ENCODE measurements at regions not wholly inside any gene's neighbourhood (a gene's known extent, or its start where the extent isn't known, plus 50 kb on each side); places are given as distances from the start of the nearest gene placed in this dataset.

GRCh38 chr21:35886887-35887286 is 173.4 kb downstream of the SETD4 start:
- TF ChIP-seq, protein P1, sequence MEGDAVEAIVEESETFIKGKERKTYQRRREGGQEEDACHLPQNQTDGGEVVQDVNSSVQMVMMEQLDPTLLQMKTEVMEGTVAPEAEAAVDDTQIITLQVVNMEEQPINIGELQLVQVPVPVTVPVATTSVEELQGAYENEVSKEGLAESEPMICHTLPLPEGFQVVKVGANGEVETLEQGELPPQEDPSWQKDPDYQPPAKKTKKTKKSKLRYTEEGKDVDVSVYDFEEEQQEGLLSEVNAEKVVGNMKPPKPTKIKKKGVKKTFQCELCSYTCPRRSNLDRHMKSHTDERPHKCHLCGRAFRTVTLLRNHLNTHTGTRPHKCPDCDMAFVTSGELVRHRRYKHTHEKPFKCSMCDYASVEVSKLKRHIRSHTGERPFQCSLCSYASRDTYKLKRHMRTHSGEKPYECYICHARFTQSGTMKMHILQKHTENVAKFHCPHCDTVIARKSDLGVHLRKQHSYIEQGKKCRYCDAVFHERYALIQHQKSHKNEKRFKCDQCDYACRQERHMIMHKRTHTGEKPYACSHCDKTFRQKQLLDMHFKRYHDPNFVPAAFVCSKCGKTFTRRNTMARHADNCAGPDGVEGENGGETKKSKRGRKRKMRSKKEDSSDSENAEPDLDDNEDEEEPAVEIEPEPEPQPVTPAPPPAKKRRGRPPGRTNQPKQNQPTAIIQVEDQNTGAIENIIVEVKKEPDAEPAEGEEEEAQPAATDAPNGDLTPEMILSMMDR (IDR thresholded peaks at IDR 0.05; ENCODE audit: low read depth, low read length, missing control alignments) = no peak
- DNase-seq (ENCODE audit: extremely low read depth, low read depth) = no peak

GRCh38 chr21:35885942-35886541 is 174.3 kb downstream of the SETD4 start:
- DNase-seq (ENCODE audit: extremely low read depth, low read depth) = no peak
- TF ChIP-seq, protein P1 (IDR thresholded peaks at IDR 0.05; ENCODE audit: low read depth, low read length, missing control alignments) = no peak
- H3K4me3 ChIP-seq (replicated peaks; ENCODE audit: low read depth, low read length) = no peak overlapping the region

More at GRCh38 chr21:35886887-35887286, 173.4 kb downstream of the SETD4 start:
- H3K4me3 ChIP-seq (replicated peaks; ENCODE audit: low read depth, low read length) = no peak overlapping the region

DNA sequence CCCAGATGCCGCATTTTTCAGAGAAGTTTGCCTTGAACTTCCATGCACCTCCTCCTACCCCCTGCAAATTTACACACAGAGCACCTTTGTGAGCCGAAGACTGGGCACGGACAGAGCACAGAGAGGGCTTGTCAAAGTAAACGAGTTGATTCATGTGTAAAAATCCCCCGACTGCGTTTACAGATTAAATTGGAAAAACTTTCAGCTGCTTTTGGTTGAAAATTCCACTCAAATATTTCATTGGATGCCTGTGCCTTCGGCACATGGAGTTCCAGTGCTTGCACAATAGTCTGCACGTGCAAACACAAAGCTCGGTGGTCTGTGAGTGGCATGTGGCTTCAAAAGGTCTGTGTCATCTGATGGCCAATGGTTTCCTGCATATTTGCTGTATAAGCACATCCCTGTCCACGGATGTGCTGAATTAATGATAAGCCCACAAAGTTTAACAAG is 177.5 kb downstream of the SETD4 start:
- TF ChIP-seq, protein P1 (IDR thresholded peaks at IDR 0.05; ENCODE audit: low read depth, low read length, missing control alignments) = no peak
- H3K4me3 ChIP-seq (replicated peaks; ENCODE audit: low read depth, low read length) = no peak overlapping the region
- DNase-seq (ENCODE audit: extremely low read depth, low read depth) = peak; percentile 15

GRCh38 chr21:35873441-35873840 is 186.9 kb downstream of the SETD4 start:
- DNase-seq (ENCODE audit: extremely low read depth, low read depth) = no peak
- H3K4me3 ChIP-seq (replicated peaks; ENCODE audit: low read depth, low read length) = no peak overlapping the region
- TF ChIP-seq, protein P1 (IDR thresholded peaks at IDR 0.05; ENCODE audit: low read depth, low read length, missing control alignments) = no peak

DNA sequence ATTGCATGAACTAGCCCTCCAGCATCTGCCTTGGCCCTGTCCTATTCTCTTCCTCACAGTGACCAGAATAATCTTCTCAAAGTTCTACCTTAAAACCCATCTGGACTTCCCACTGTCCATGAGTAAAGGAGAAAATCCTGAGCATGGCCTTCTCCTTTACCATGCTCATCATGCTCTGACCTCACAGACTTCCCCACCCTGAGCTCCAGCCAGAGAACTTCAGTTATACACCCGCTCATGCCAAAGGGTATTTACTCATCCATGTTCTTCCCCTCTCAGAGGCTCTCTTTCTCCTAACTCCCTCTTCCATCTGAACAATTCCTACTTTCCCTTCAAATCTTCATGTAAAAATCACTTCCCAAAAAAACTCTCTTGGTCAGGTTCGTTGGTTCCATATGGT is 188.4 kb downstream of the SETD4 start:
- TF ChIP-seq, protein P1 (IDR thresholded peaks at IDR 0.05; ENCODE audit: low read depth, low read length, missing control alignments) = no peak
- no peak for DNase-seq (ENCODE audit: extremely low read depth, low read depth)
- H3K4me3 ChIP-seq (replicated peaks; ENCODE audit: low read depth, low read length) = no peak overlapping the region

DNA sequence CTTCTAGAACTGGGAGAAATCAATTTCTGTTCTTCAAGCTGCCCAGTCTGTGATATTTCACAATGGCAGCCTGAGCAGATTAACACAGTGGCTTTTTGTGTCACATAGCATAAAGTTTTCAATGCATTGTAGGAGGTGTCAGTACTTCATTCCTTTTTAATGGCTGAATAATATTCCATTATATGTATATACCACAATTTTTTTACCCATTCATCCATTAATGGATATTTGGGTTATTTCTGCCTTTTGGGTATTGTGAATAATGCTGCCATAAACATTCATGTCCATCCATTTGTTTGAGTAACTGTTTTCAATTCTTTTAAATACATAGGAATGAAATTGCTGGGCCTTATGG is 191.5 kb downstream of the SETD4 start:
- DNase-seq (ENCODE audit: extremely low read depth, low read depth) = no peak
- H3K4me3 ChIP-seq (replicated peaks; ENCODE audit: low read depth, low read length) = no peak overlapping the region
- TF ChIP-seq, protein P1 (IDR thresholded peaks at IDR 0.05; ENCODE audit: low read depth, low read length, missing control alignments) = no peak

All from HFF-Myc (cell line).